ENCODE measurements at regions not wholly inside any gene's neighbourhood (a gene's known extent, or its start where the extent isn't known, plus 50 kb on each side); places are given as distances from the start of the nearest gene placed in this dataset.

GRCh38 chr12:59036973-59037762, 116.9 kb upstream of the LRIG3 start:
- Histone ChIP-seq H3K27ac (ENCODE audit: insufficient read depth in 1 of 2, low read depth in 1 of 2, low read length in 2 of 2, poor library complexity in 1 of 2, severe bottlenecking in 2 of 2) (no peak overlapping the region), H3K9me3 (ENCODE audit: control extremely low read depth in 1 of 5, control insufficient read depth in 4 of 5, insufficient read depth in 2 of 5, low read depth in 1 of 5, low read length in 4 of 5) (no peaks in the 10 kb centered on the region), H3K4me3 (ENCODE audit: control insufficient read depth in 1 of 7, extremely low read depth in 1 of 7, insufficient read depth in 4 of 7, low read depth in 2 of 7, low read length in 6 of 7) (no peak overlapping the region), H3K27me3 (replicated peaks in 2 of 5; ENCODE audit: control insufficient read depth in 4 of 5, insufficient read depth in 5 of 5, low read length in 4 of 5) (no peaks in the 10 kb centered on the region), H3K4me1 (ENCODE audit: control extremely low read depth in 1 of 4, control insufficient read depth in 4 of 4, insufficient read depth in 4 of 4, low read length in 3 of 4) (no peaks in the 10 kb centered on the region), H3K36me3 (ENCODE audit: control insufficient read depth in 4 of 4, insufficient read depth in 4 of 4, low read length in 3 of 4) (no peaks in the 10 kb centered on the region)
- 50% methylated on average over 1 of the region's 5 CpGs for WGBS (ENCODE audit: insufficient coverage)
- ChIA-PET CTCF (no interaction called here), POLR2A (no interaction called here)
- DNase-seq: no peak

- Histone ChIP-seq H3K4me3 (ENCODE audit: control insufficient read depth in 1 of 7, extremely low read depth in 1 of 7, insufficient read depth in 4 of 7, low read depth in 2 of 7, low read length in 6 of 7) (no peak overlapping the region), H3K4me1 (ENCODE audit: control extremely low read depth in 1 of 4, control insufficient read depth in 4 of 4, insufficient read depth in 4 of 4, low read length in 3 of 4) (no peaks in the 10 kb centered on the region), H3K27ac (ENCODE audit: insufficient read depth in 1 of 2, low read depth in 1 of 2, low read length in 2 of 2, poor library complexity in 1 of 2, severe bottlenecking in 2 of 2) (no peak overlapping the region), H3K27me3 (replicated peaks in 2 of 5; ENCODE audit: control insufficient read depth in 4 of 5, insufficient read depth in 5 of 5, low read length in 4 of 5) (no peaks in the 10 kb centered on the region), H3K9me3 (ENCODE audit: control extremely low read depth in 1 of 5, control insufficient read depth in 4 of 5, insufficient read depth in 2 of 5, low read depth in 1 of 5, low read length in 4 of 5) (no peaks in the 10 kb centered on the region), H3K36me3 (ENCODE audit: control insufficient read depth in 4 of 4, insufficient read depth in 4 of 4, low read length in 3 of 4) (no peaks in the 10 kb centered on the region)
- DNase-seq: no peak
- POLR2A ChIA-PET: no interaction called here
- WGBS (ENCODE audit: insufficient coverage): no CpG with 5 or more reads among the region's 2 CpGs
- CTCF ChIA-PET: no interaction called here
These were observed 116.0 kb upstream of the LRIG3 start for GRCh38 chr12:59036347-59036746.

GRCh38 chr12:59031313-59031712, 111.0 kb upstream of the LRIG3 start:
- DNase-seq: no peak

GRCh38 chr12:59030415-59030814, 110.1 kb upstream of the LRIG3 start:
- ChIA-PET CTCF (no interaction called here), POLR2A (no interaction called here)
- H3K4me3 ChIP-seq (ENCODE audit: control insufficient read depth in 1 of 7, extremely low read depth in 1 of 7, insufficient read depth in 4 of 7, low read depth in 2 of 7, low read length in 6 of 7): no peak overlapping the region
- WGBS (ENCODE audit: insufficient coverage): 100% methylated on average over 3 of the region's 4 CpGs
- no peaks in the 10 kb centered on the region for H3K36me3 ChIP-seq (ENCODE audit: control insufficient read depth in 4 of 4, insufficient read depth in 4 of 4, low read length in 3 of 4)
- no peaks in the 10 kb centered on the region for H3K27me3 ChIP-seq (replicated peaks in 2 of 5; ENCODE audit: control insufficient read depth in 4 of 5, insufficient read depth in 5 of 5, low read length in 4 of 5)
- DNase-seq: no peak
- no peaks in the 10 kb centered on the region for H3K4me1 ChIP-seq (ENCODE audit: control extremely low read depth in 1 of 4, control insufficient read depth in 4 of 4, insufficient read depth in 4 of 4, low read length in 3 of 4)
- no peak overlapping the region for H3K27ac ChIP-seq (ENCODE audit: insufficient read depth in 1 of 2, low read depth in 1 of 2, low read length in 2 of 2, poor library complexity in 1 of 2, severe bottlenecking in 2 of 2)
- no peaks in the 10 kb centered on the region for H3K9me3 ChIP-seq (ENCODE audit: control extremely low read depth in 1 of 5, control insufficient read depth in 4 of 5, insufficient read depth in 2 of 5, low read depth in 1 of 5, low read length in 4 of 5)

More at GRCh38 chr12:59031313-59031712, 111.0 kb upstream of the LRIG3 start:
- Histone ChIP-seq H3K9me3 (ENCODE audit: control extremely low read depth in 1 of 5, control insufficient read depth in 4 of 5, insufficient read depth in 2 of 5, low read depth in 1 of 5, low read length in 4 of 5) (no peaks in the 10 kb centered on the region), H3K4me1 (ENCODE audit: control extremely low read depth in 1 of 4, control insufficient read depth in 4 of 4, insufficient read depth in 4 of 4, low read length in 3 of 4) (no peaks in the 10 kb centered on the region), H3K27me3 (replicated peaks in 2 of 5; ENCODE audit: control insufficient read depth in 4 of 5, insufficient read depth in 5 of 5, low read length in 4 of 5) (no peaks in the 10 kb centered on the region), H3K4me3 (ENCODE audit: control insufficient read depth in 1 of 7, extremely low read depth in 1 of 7, insufficient read depth in 4 of 7, low read depth in 2 of 7, low read length in 6 of 7) (no peak overlapping the region), H3K27ac (ENCODE audit: insufficient read depth in 1 of 2, low read depth in 1 of 2, low read length in 2 of 2, poor library complexity in 1 of 2, severe bottlenecking in 2 of 2) (no peak overlapping the region), H3K36me3 (ENCODE audit: control insufficient read depth in 4 of 4, insufficient read depth in 4 of 4, low read length in 3 of 4) (no peaks in the 10 kb centered on the region)
- ChIA-PET POLR2A (no interaction called here), CTCF (no interaction called here)

GRCh38 chr12:59027199-59027598, 106.9 kb upstream of the LRIG3 start:
- WGBS (ENCODE audit: insufficient coverage): no CpG with 5 or more reads among the region's 3 CpGs
- Histone ChIP-seq H3K4me3 (ENCODE audit: control insufficient read depth in 1 of 7, extremely low read depth in 1 of 7, insufficient read depth in 4 of 7, low read depth in 2 of 7, low read length in 6 of 7) (no peak overlapping the region), H3K4me1 (ENCODE audit: control extremely low read depth in 1 of 4, control insufficient read depth in 4 of 4, insufficient read depth in 4 of 4, low read length in 3 of 4) (no peaks in the 10 kb centered on the region), H3K36me3 (ENCODE audit: control insufficient read depth in 4 of 4, insufficient read depth in 4 of 4, low read length in 3 of 4) (no peaks in the 10 kb centered on the region), H3K9me3 (ENCODE audit: control extremely low read depth in 1 of 5, control insufficient read depth in 4 of 5, insufficient read depth in 2 of 5, low read depth in 1 of 5, low read length in 4 of 5) (no peaks in the 10 kb centered on the region), H3K27ac (ENCODE audit: insufficient read depth in 1 of 2, low read depth in 1 of 2, low read length in 2 of 2, poor library complexity in 1 of 2, severe bottlenecking in 2 of 2) (no peak overlapping the region), H3K27me3 (replicated peaks in 2 of 5; ENCODE audit: control insufficient read depth in 4 of 5, insufficient read depth in 5 of 5, low read length in 4 of 5) (no peaks in the 10 kb centered on the region)
- POLR2A ChIA-PET: no interaction called here
- DNase-seq: no peak
- CTCF ChIA-PET: no interaction called here

GRCh38 chr12:59023861-59024424, 103.6 kb upstream of the LRIG3 start:
- Histone ChIP-seq H3K27me3 (replicated peaks in 2 of 5; ENCODE audit: control insufficient read depth in 4 of 5, insufficient read depth in 5 of 5, low read length in 4 of 5) (no peaks in the 10 kb centered on the region), H3K9me3 (ENCODE audit: control extremely low read depth in 1 of 5, control insufficient read depth in 4 of 5, insufficient read depth in 2 of 5, low read depth in 1 of 5, low read length in 4 of 5) (no peaks in the 10 kb centered on the region), H3K27ac (ENCODE audit: insufficient read depth in 1 of 2, low read depth in 1 of 2, low read length in 2 of 2, poor library complexity in 1 of 2, severe bottlenecking in 2 of 2) (no peak overlapping the region), H3K4me1 (ENCODE audit: control extremely low read depth in 1 of 4, control insufficient read depth in 4 of 4, insufficient read depth in 4 of 4, low read length in 3 of 4) (no peaks in the 10 kb centered on the region), H3K36me3 (ENCODE audit: control insufficient read depth in 4 of 4, insufficient read depth in 4 of 4, low read length in 3 of 4) (no peaks in the 10 kb centered on the region), H3K4me3 (ENCODE audit: control insufficient read depth in 1 of 7, extremely low read depth in 1 of 7, insufficient read depth in 4 of 7, low read depth in 2 of 7, low read length in 6 of 7) (no peak overlapping the region)
- CTCF ChIA-PET: no interaction called here
- 91% methylated on average over 3 of the region's 4 CpGs for WGBS (ENCODE audit: insufficient coverage)
- POLR2A ChIA-PET: no interaction called here
- no peak for DNase-seq

- WGBS (ENCODE audit: insufficient coverage): 99% methylated on average over 13 of the region's 14 CpGs
- no peaks in the 10 kb centered on the region for H3K9me3 ChIP-seq (ENCODE audit: control extremely low read depth in 1 of 5, control insufficient read depth in 4 of 5, insufficient read depth in 2 of 5, low read depth in 1 of 5, low read length in 4 of 5)
- H3K27me3 ChIP-seq (replicated peaks in 2 of 5; ENCODE audit: control insufficient read depth in 4 of 5, insufficient read depth in 5 of 5, low read length in 4 of 5): no peaks in the 10 kb centered on the region
- no peaks in the 10 kb centered on the region for H3K4me1 ChIP-seq (ENCODE audit: control extremely low read depth in 1 of 4, control insufficient read depth in 4 of 4, insufficient read depth in 4 of 4, low read length in 3 of 4)
- no peak overlapping the region for H3K4me3 ChIP-seq (ENCODE audit: control insufficient read depth in 1 of 7, extremely low read depth in 1 of 7, insufficient read depth in 4 of 7, low read depth in 2 of 7, low read length in 6 of 7)
- no peaks in the 10 kb centered on the region for H3K36me3 ChIP-seq (ENCODE audit: control insufficient read depth in 4 of 4, insufficient read depth in 4 of 4, low read length in 3 of 4)
- no peak for DNase-seq
- POLR2A ChIA-PET: no interaction called here
- H3K27ac ChIP-seq (ENCODE audit: insufficient read depth in 1 of 2, low read depth in 1 of 2, low read length in 2 of 2, poor library complexity in 1 of 2, severe bottlenecking in 2 of 2): no peak overlapping the region
- CTCF ChIA-PET: no interaction called here
These were observed 100.0 kb upstream of the LRIG3 start for GRCh38 chr12:59020073-59020946.
